HG03139 (cell line): ENCODE measurements at regions not wholly inside any gene's neighbourhood (a gene's known extent, or its start where the extent isn't known, plus 50 kb on each side); places are given as distances from the start of the nearest gene placed in this dataset.

ENCODE experiments used
- ATAC-seq: cut with Tn5 transposase; IDR thresholded peaks from one replicate; pipeline ENCODE4 v1.9.1; 2021; ENCODE audit not compliant: unreplicated experiment

GRCh38 chr15:94745371-94745770 is 514.0 kb downstream of the MCTP2 start:
- no peak for ATAC-seq

- ATAC-seq, result no peak
Observed at GRCh38 chr15:94747510-94747909, 516.1 kb downstream of the MCTP2 start.

GRCh38 chr15:94749811-94750617 is 518.7 kb downstream of the MCTP2 start:
- no peak for ATAC-seq

GRCh38 chr15:94760348-94760747 is 529.0 kb downstream of the MCTP2 start:
- ATAC-seq, result no peak

- ATAC-seq, result no peak
Observed at GRCh38 chr15:94761574-94761973, 530.2 kb downstream of the MCTP2 start.

- no peak for ATAC-seq
Observed at GRCh38 chr15:94769089-94769488, 537.7 kb downstream of the MCTP2 start.

- ATAC-seq, result no peak
Observed at GRCh38 chr15:94770199-94770598, 538.8 kb downstream of the MCTP2 start.

GRCh38 chr15:94777037-94777436 is 545.7 kb downstream of the MCTP2 start:
- no peak for ATAC-seq

- no peak for ATAC-seq
Observed at GRCh38 chr15:94778840-94779239, 547.5 kb downstream of the MCTP2 start.

GRCh38 chr15:94780166-94780565 is 548.8 kb downstream of the MCTP2 start:
- no peak for ATAC-seq

GRCh38 chr15:94785091-94785490 is 553.7 kb downstream of the MCTP2 start:
- no peak for ATAC-seq

GRCh38 chr15:94791008-94791407 is 559.6 kb downstream of the MCTP2 start:
- no peak for ATAC-seq

- no peak for ATAC-seq
Observed at GRCh38 chr15:94791510-94791909, 560.1 kb downstream of the MCTP2 start.

GRCh38 chr15:94792196-94792595 is 560.8 kb downstream of the MCTP2 start:
- no peak for ATAC-seq

GRCh38 chr15:94793207-94793606 is 561.8 kb downstream of the MCTP2 start:
- ATAC-seq, result no peak

- no peak for ATAC-seq
Observed at GRCh38 chr15:94793641-94794040, 562.3 kb downstream of the MCTP2 start.

GRCh38 chr15:94804613-94805012 is 573.3 kb downstream of the MCTP2 start:
- no peak for ATAC-seq

- ATAC-seq, result no peak
Observed at GRCh38 chr15:94815110-94815731, 583.9 kb downstream of the MCTP2 start.

GRCh38 chr15:94815914-94816313 is 584.6 kb downstream of the MCTP2 start:
- no peak for ATAC-seq

GRCh38 chr15:94829887-94830884 is 598.8 kb downstream of the MCTP2 start:
- ATAC-seq, result no peak

- no peak for ATAC-seq
Observed at GRCh38 chr15:94834000-94834399, 602.6 kb downstream of the MCTP2 start.
